Glutamatergic neuron (in vitro differentiated cells): ENCODE measurements at regions not wholly inside any gene's neighbourhood (a gene's known extent, or its start where the extent isn't known, plus 50 kb on each side); places are given as distances from the start of the nearest gene placed in this dataset.

Experiments
- DNase-seq: peaks from one replicate; pipeline ENCODE4 v3.0.0; 2022
- H3K27ac Mint-ChIP-seq: one replicate; pipeline ENCODE4 v1.8.0; 2020; ENCODE audit warnings: mild to moderate bottlenecking, mixed read lengths, inconsistent platforms; ENCODE audit not compliant: unreplicated experiment
- H3K27me3 Mint-ChIP-seq: one replicate; pipeline ENCODE4 v1.8.0; 2020; ENCODE audit warnings: mild to moderate bottlenecking, moderate library complexity, mixed read lengths, inconsistent platforms; ENCODE audit not compliant: unreplicated experiment
- H3K36me3 Mint-ChIP-seq: one replicate; pipeline ENCODE4 v1.8.0; 2020; ENCODE audit warnings: mild to moderate bottlenecking, mixed read lengths, inconsistent platforms; ENCODE audit not compliant: unreplicated experiment
- H3K4me1 Mint-ChIP-seq: one replicate; pipeline ENCODE4 v1.8.0; 2020; ENCODE audit warnings: mild to moderate bottlenecking, low read depth, mixed read lengths, inconsistent platforms; ENCODE audit not compliant: unreplicated experiment
- H3K4me3 Mint-ChIP-seq: one replicate; pipeline ENCODE4 v1.8.0; 2020; ENCODE audit warnings: mild to moderate bottlenecking, mixed read lengths, inconsistent platforms; ENCODE audit not compliant: unreplicated experiment
- H3K9me3 Mint-ChIP-seq: one replicate; pipeline ENCODE4 v1.8.0; 2020; ENCODE audit warnings: mild to moderate bottlenecking, moderate library complexity, mixed read lengths, inconsistent platforms; ENCODE audit not compliant: unreplicated experiment
- CTCF ChIP-seq: fragments of 200-600 bp; sonication (generic); IDR thresholded peaks from one replicate; pipeline ENCODE4 v1.5.0; 2021; ENCODE audit not compliant: partially characterized antibody, unreplicated experiment

- Mint-ChIP-seq H3K9me3 (peaks cover 2% of the 10 kb centered on the region), H3K4me1 (peaks cover 28% of the 10 kb centered on the region), H3K27me3 (peaks cover 3% of the 10 kb centered on the region), H3K36me3 (no peaks in the 10 kb centered on the region), H3K27ac (no peak overlapping the region), H3K4me3 (peak overlapping the region; percentile 3)
- no peak for TF ChIP-seq CTCF
- DNase-seq: no peak
Observed at GRCh38 chr10:121079226-121079625, 228.1 kb downstream of the WDR11 start.

- Mint-ChIP-seq H3K4me1 (peaks cover 32% of the 10 kb centered on the region), H3K4me3 (peak overlapping the region; percentile 11)
Observed at GRCh38 chr10:121080281-121080891, 229.2 kb downstream of the WDR11 start.

GRCh38 chr10:121081306-121081705, 230.1 kb downstream of the WDR11 start:
- no peak overlapping the region for H3K4me3 Mint-ChIP-seq
- H3K4me1 Mint-ChIP-seq: peaks cover 30% of the 10 kb centered on the region
- no peak for DNase-seq
- peaks cover 5% of the 10 kb centered on the region for H3K27me3 Mint-ChIP-seq
- no peaks in the 10 kb centered on the region for H3K36me3 Mint-ChIP-seq
- no peak overlapping the region for H3K27ac Mint-ChIP-seq
- H3K9me3 Mint-ChIP-seq: peaks cover 4% of the 10 kb centered on the region
- TF ChIP-seq CTCF: no peak

More at GRCh38 chr10:121080281-121080891, 229.2 kb downstream of the WDR11 start:
- no peaks in the 10 kb centered on the region for H3K36me3 Mint-ChIP-seq
- peaks cover 5% of the 10 kb centered on the region for H3K27me3 Mint-ChIP-seq
- peaks cover 4% of the 10 kb centered on the region for H3K9me3 Mint-ChIP-seq
- H3K27ac Mint-ChIP-seq: peak overlapping the region; percentile 85
- DNase-seq: peak; percentile 38
- TF ChIP-seq CTCF: no peak

- TF ChIP-seq CTCF: no peak
- H3K36me3 Mint-ChIP-seq: no peaks in the 10 kb centered on the region
- no peak overlapping the region for H3K27ac Mint-ChIP-seq
Observed at GRCh38 chr10:121082984-121083383, 231.8 kb downstream of the WDR11 start.

GRCh38 chr10:121084016-121084674, 233.0 kb downstream of the WDR11 start:
- H3K9me3 Mint-ChIP-seq: peaks cover 4% of the 10 kb centered on the region
- no peak for DNase-seq

More at GRCh38 chr10:121082984-121083383, 231.8 kb downstream of the WDR11 start:
- Mint-ChIP-seq H3K27me3 (peaks cover 5% of the 10 kb centered on the region), H3K4me1 (peaks cover 30% of the 10 kb centered on the region), H3K4me3 (no peak overlapping the region), H3K9me3 (peaks cover 4% of the 10 kb centered on the region)
- DNase-seq: no peak

More at GRCh38 chr10:121084016-121084674, 233.0 kb downstream of the WDR11 start:
- no peak overlapping the region for H3K27ac Mint-ChIP-seq
- TF ChIP-seq CTCF: no peak
- no peaks in the 10 kb centered on the region for H3K36me3 Mint-ChIP-seq
- H3K4me3 Mint-ChIP-seq: no peak overlapping the region
- peaks cover 26% of the 10 kb centered on the region for H3K4me1 Mint-ChIP-seq
- H3K27me3 Mint-ChIP-seq: peaks cover 5% of the 10 kb centered on the region
